ENCODE measurements at regions not wholly inside any gene's neighbourhood (a gene's known extent, or its start where the extent isn't known, plus 50 kb on each side); places are given as distances from the start of the nearest gene placed in this dataset.

GRCh38 chr5:33372721-33373472, 67.9 kb upstream of the TARS1 start:
- no peak for TF ChIP-seq YY1 (IDR thresholded peaks at IDR 0.05; ENCODE audit: insufficient read depth, insufficient read length)
- TF ChIP-seq ZNF274 (IDR thresholded peaks at IDR 0.05; ENCODE audit: low read depth, low read length): no peak
